HepG2 (cell line): ENCODE measurements at regions not wholly inside any gene's neighbourhood (a gene's known extent, or its start where the extent isn't known, plus 50 kb on each side); places are given as distances from the start of the nearest gene placed in this dataset.

Source experiments
- ATAC-seq: fragments of 200-7000 bp; cut with Tn5 transposase; 3 replicates; pipeline ENCODE4 v1.9.1; 2020; ENCODE audit warnings: mild to moderate bottlenecking, moderate library complexity
- BruUV-seq: library from RNA; stranded (reverse); fragments of 400-500 nt; replicated peaks from 2 replicates; lab custom pipeline; 2021; lab: Mats Ljungman, UMichigan
- CTCF ChIA-PET: fragments of 300-600 bp; formaldehyde crosslinking; extraction: SDS; loops from one replicate; lab custom pipeline; 2021; ENCODE audit warnings: low total read pairs, inconsistent platforms, low intra/inter-chr PET ratio; lab: Yijun Ruan, JAX
- POLR2A ChIA-PET: fragments of 350-600 bp; sonication (Branson Sonifier 250); formaldehyde crosslinking; loops from one replicate; lab custom pipeline; 2020; ENCODE audit warnings: antibody characterized with exemption, inconsistent platforms; lab: Yijun Ruan, JAX
- DNase-seq: peaks from one replicate; pipeline ENCODE4 v3.0.0-alpha.2; 2015; ENCODE audit warnings: low spot score
- FAIRE-seq: peaks from 3 replicates; lab custom pipeline; 2011; peaks lifted over from hg19 to GRCh38; lab: Jason Lieb, UNC
- H2AFZ ChIP-seq: one replicate; pipeline ENCODE4 v1.6.1; 2011; ENCODE audit warnings: low read length, inconsistent platforms
- H3K27ac ChIP-seq: fragments of 300-600 bp; 3 replicates; pipeline ENCODE4 v1.8.0; 2011; ENCODE audit warnings: mixed run types, mild to moderate bottlenecking, mixed read lengths, low read length, inconsistent platforms; ENCODE audit not compliant: insufficient read depth; ENCODE audit errors: extremely low read length
- H3K27me3 ChIP-seq, 2 experiments: fragments of 200-600 bp in 1 of 2; 2 replicates in 1 of 2; 3 replicates in 1 of 2; pipeline versions ENCODE4 v1.6.0 to v1.8.0; 2011; ENCODE audit warnings: low read length in 2 of 2, mild to moderate bottlenecking in 2 of 2, moderate library complexity in 2 of 2, inconsistent platforms in 1 of 2; ENCODE audit not compliant: insufficient read depth in 2 of 2, control insufficient read depth in 1 of 2
- H3K36me3 ChIP-seq, 2 experiments: fragments of 200-600 bp in 1 of 2; replicated peaks in 1 of 2; 2 replicates in 1 of 2; 3 replicates in 1 of 2; pipeline versions ENCODE4 v1.5.1 to v1.8.0; 2011; ENCODE audit warnings: low read length in 2 of 2, inconsistent platforms in 1 of 2; ENCODE audit not compliant: insufficient read depth in 2 of 2, control insufficient read depth in 1 of 2
- H3K4me1 ChIP-seq: 2 replicates; pipeline ENCODE4 v1.5.1; 2012; ENCODE audit warnings: low read length, inconsistent platforms; ENCODE audit not compliant: insufficient read depth
- H3K4me2 ChIP-seq: 2 replicates; pipeline ENCODE4 v1.6.0; 2011; ENCODE audit warnings: low read depth, low read length, inconsistent platforms
- H3K4me3 ChIP-seq, 3 experiments: fragments of 200-600 bp in 1 of 3; sonication (generic), shearing (Covaris generic) in 1 of 3; replicated peaks in 1 of 3; 2 replicates each; pipeline ENCODE4 v1.5.1; 2011 to 2016; ENCODE audit warnings: low read length in 3 of 3, inconsistent platforms in 2 of 3, low read depth in 2 of 3, mild to moderate bottlenecking in 2 of 3, control low read depth in 1 of 3, mixed read lengths in 1 of 3; ENCODE audit not compliant: insufficient read depth in 1 of 3
- H3K79me2 ChIP-seq: one replicate; pipeline ENCODE4 v1.6.1; 2011; ENCODE audit warnings: low read length, inconsistent platforms; ENCODE audit not compliant: insufficient read depth
- H3K9ac ChIP-seq: 2 replicates; pipeline ENCODE4 v1.6.0; 2011; ENCODE audit warnings: mild to moderate bottlenecking, low read depth, low read length, inconsistent platforms; ENCODE audit not compliant: insufficient read depth
- H3K9me3 ChIP-seq: 2 replicates; pipeline ENCODE4 v1.5.1; 2012; ENCODE audit warnings: mild to moderate bottlenecking, low read length
- H4K20me1 ChIP-seq: 2 replicates; pipeline ENCODE4 v1.6.0; 2011; ENCODE audit warnings: inconsistent platforms, mild to moderate bottlenecking, low read length, moderate library complexity; ENCODE audit not compliant: insufficient read depth
- CREB3 ChIP-seq: sonication (generic); formaldehyde crosslinking; IDR thresholded peaks from 2 replicates; pipeline ENCODE4 v1.5.0; 2020; ENCODE audit warnings: missing genetic modification reagents
- RAD51 ChIP-seq: fragments of 450-650 bp; IDR thresholded peaks from 2 replicates; pipeline ENCODE4 v1.6.1; 2016; ENCODE audit warnings: borderline replicate concordance
- ZNF205 ChIP-seq: IDR thresholded peaks from 2 replicates; pipeline ENCODE4 v1.6.1; 2018; ENCODE audit warnings: missing biosample characterization, missing genetic modification reagents
- ZNF503 ChIP-seq: sonication (generic); formaldehyde crosslinking; IDR thresholded peaks from 2 replicates; pipeline ENCODE4 v1.4.0; 2020; ENCODE audit warnings: missing genetic modification reagents
- WGBS: methylation state at CpG from one replicate; pipeline ENCODE4 v1.1.6; 2017; ENCODE audit warnings: low lambda C conversion rate; 5-methylcytosine and 5-hydroxymethylcytosine counted together
- in situ Hi-C: cut with HindIII; loops from 2 replicates; pipeline ENCODE4 v1.10.0; 2017; ENCODE audit warnings: low pct_unique_long_range_greater_than_20kb; ENCODE audit not compliant: extremely low pct_ligation_motif_present
- intact Hi-C: fragments of 100-400 bp; cut with micrococcal nuclease; formaldehyde crosslinking; loops from one replicate; pipeline ENCODE4 v1.10.0; 2022; ENCODE audit not compliant: unreplicated experiment

DNA sequence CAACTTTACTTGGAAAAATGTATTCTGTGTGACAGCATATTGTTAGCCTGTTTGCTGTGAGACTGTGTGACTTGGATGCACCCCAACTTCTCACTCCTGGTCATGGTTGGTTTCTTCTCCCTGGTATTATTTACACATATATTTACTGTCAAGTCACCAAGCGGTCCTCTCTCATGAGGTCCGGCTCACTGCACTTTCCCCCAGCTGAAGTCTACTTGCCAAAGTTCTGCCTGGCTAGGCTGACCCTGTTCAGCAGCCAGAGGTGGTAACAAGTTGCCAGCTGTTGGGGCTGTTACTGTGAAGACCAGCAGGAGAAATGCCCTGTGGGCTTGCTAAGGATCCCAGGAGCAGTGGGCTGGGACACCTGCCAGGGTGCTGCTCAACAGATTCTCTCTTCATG is 337.5 kb downstream of the MFSD1 start:
- no peaks in the 10 kb centered on the region for H3K36me3 ChIP-seq
- CTCF ChIA-PET: no interaction called here
- no peak for ATAC-seq
- H2AFZ ChIP-seq: no peak overlapping the region
- no peak overlapping the region for H3K27ac ChIP-seq
- no TSS peak for BruUV-seq
- H3K79me2 ChIP-seq: no peaks in the 10 kb centered on the region
- no peak overlapping the region for H3K4me3 ChIP-seq
- FAIRE-seq: no peak
- H3K4me2 ChIP-seq: no peak overlapping the region
- DNase-seq: no peak
- in situ Hi-C loops: loop anchor here (10.0 kb wide), 1 partner anchor 115 kb away; no protein-coding TSS in a partner anchor
- intact Hi-C loops: no loop called here
- TF ChIP-seq ZNF503 (CRISPR knock-in tag) (no peak), RAD51 (no peak), CREB3 (CRISPR knock-in tag) (no peak)
- no peaks in the 10 kb centered on the region for H4K20me1 ChIP-seq
- POLR2A ChIA-PET: no interaction called here
- H3K27me3 ChIP-seq: no peaks in the 10 kb centered on the region; a peak in 1 of 5 replicates
- 4% methylated on average over 2 of the region's 2 CpGs for WGBS
- no peaks in the 10 kb centered on the region for H3K9me3 ChIP-seq
- no peaks in the 10 kb centered on the region for H3K4me1 ChIP-seq
- no peak overlapping the region for H3K9ac ChIP-seq

GRCh38 chr3:159144472-159144871 is 342.6 kb downstream of the MFSD1 start:
- H3K4me3 ChIP-seq: no peak overlapping the region
- no peak overlapping the region for H2AFZ ChIP-seq
- H3K27ac ChIP-seq: no peak overlapping the region
- H3K4me1 ChIP-seq: no peaks in the 10 kb centered on the region
- H3K4me2 ChIP-seq: no peak overlapping the region
- DNase-seq (no peak), ATAC-seq (no peak), FAIRE-seq (no peak)
- no peaks in the 10 kb centered on the region for H4K20me1 ChIP-seq
- ChIA-PET CTCF (no interaction called here), POLR2A (no interaction called here)
- TF ChIP-seq ZNF205 (CRISPR knock-in tag): no peak
- no peaks in the 10 kb centered on the region for H3K79me2 ChIP-seq
- in situ Hi-C loops: no loop called here
- intact Hi-C loops: no loop called here
- 23% methylated on average over 2 of the region's 2 CpGs for WGBS
- BruUV-seq: no TSS peak
- no peaks in the 10 kb centered on the region for H3K36me3 ChIP-seq
- H3K9ac ChIP-seq: no peak overlapping the region
- H3K27me3 ChIP-seq: no peaks in the 10 kb centered on the region; a peak in 1 of 5 replicates
- H3K9me3 ChIP-seq: no peaks in the 10 kb centered on the region
